Esophagus muscularis mucosa (tissue), 4 donors: ENCODE measurements at regions not wholly inside any gene's neighbourhood (a gene's known extent, or its start where the extent isn't known, plus 50 kb on each side); places are given as distances from the start of the nearest gene placed in this dataset.

Experiments
- CTCF ChIP-seq, 3 experiments: fragments of 200-600 bp in 2 of 3; fragments of 450-650 bp in 1 of 3; sonication (generic) in 2 of 3; IDR thresholded peaks; one replicate each; pipeline ENCODE4 v1.5.1; 2017 to 2019; ENCODE audit warnings: antibody characterized with exemption in 3 of 3, mild to moderate bottlenecking in 2 of 3, moderate library complexity in 1 of 3
- EP300 ChIP-seq: sonication (generic); formaldehyde crosslinking; IDR thresholded peaks from one replicate; pipeline ENCODE4 v1.6.1; 2017; ENCODE audit warnings: antibody characterized with exemption
- POLR2A ChIP-seq: fragments of 450-650 bp; IDR thresholded peaks from one replicate; pipeline ENCODE4 v1.6.1; 2017; ENCODE audit warnings: antibody characterized with exemption, moderate library complexity, mild to moderate bottlenecking, low read depth
- POLR2AphosphoS5 ChIP-seq, 2 donors: sonication (generic); formaldehyde crosslinking; IDR thresholded peaks; one replicate each; pipeline ENCODE4 v1.6.1; 2017; ENCODE audit warnings: antibody characterized with exemption in 2 of 2

DNA sequence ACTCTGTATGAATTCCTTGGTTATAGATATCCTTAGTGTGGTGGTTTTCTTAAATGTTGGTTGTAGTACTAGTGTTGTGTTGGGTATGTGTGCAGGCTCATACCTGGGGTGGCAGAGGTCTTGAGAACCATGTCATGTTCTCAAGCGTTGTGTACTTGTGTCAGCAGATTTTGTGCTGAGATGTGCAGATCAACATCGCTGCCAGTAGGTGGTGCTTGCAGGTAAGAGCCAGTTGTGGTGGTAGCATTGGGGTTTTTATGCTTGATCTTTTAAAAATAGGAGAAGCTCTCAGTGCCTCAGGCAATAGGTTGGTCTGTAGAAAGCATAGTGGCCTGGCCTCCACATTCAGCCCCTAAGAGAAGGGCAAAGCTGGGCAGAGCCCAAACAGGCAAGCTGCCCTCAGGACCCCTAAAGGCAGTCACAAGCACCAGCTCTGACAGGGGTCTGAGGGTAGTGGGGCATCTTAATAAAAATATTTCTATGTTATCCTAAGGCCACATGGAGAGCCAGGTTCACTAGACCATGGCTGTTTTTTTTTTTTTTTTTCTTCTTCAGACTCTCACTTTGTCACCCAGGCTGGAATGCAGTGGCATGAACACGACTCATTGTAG lies 164.0 kb downstream of the IL20RB start:
- peak; percentile 26 to 50 (median 34) for TF ChIP-seq CTCF (IDR thresholded peaks at IDR 0.05)
- TF ChIP-seq POLR2A = no peak
- no peak for TF ChIP-seq EP300
- no peak for TF ChIP-seq POLR2AphosphoS5 (IDR thresholded peaks at IDR 0.05)
